ENCODE measurements at regions not wholly inside any gene's neighbourhood (a gene's known extent, or its start where the extent isn't known, plus 50 kb on each side); places are given as distances from the start of the nearest gene placed in this dataset.

- DNase-seq (ENCODE audit: extremely low read depth in 1 of 11, low read depth in 9 of 11, low spot score in 4 of 11): no peak
These were observed 385.5 kb downstream of the HDGFL1 start for GRCh38 chr6:22954749-22955385.

DNA sequence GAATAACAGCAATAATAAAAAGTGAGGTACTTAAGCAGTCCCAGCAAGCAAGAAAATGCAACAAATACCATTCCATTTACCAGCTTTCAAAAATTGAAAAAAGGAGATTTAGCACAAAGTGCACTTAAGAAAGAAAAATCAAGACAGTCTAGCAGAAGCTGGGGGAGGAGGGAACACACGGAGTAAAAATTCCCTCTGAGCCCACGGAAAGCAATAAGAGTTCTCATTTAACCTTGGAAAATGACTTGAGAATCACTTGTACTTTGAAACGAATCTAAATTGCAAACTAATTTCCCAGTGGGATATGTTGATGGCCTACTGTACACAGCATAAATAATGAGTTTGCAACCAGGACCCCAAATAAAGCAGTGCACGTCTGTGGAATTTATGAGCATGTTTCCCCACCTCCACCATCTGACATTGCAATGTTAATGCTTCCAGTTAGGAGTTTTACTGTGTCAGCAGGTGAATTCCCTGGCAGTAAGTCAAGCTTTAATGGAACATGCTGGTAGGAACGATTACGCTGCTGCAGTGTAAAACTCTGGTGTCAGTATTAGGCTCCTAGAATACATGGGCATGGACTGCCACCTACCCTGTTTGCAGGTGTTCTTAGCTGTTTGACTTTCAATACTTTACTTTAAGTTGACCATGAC, 386.8 kb downstream of the HDGFL1 start:
- peak in 10 of 11 donors; percentile 21 to 77 (median 43) for DNase-seq (ENCODE audit: extremely low read depth in 1 of 11, low read depth in 9 of 11, low spot score in 4 of 11)

- no peak for DNase-seq (ENCODE audit: extremely low read depth in 1 of 11, low read depth in 9 of 11, low spot score in 4 of 11)
These were observed 389.3 kb downstream of the HDGFL1 start for GRCh38 chr6:22958677-22959076.

- DNase-seq (ENCODE audit: extremely low read depth in 1 of 11, low read depth in 9 of 11, low spot score in 4 of 11): no peak
These were observed 390.2 kb downstream of the HDGFL1 start for GRCh38 chr6:22959571-22959970.

DNA sequence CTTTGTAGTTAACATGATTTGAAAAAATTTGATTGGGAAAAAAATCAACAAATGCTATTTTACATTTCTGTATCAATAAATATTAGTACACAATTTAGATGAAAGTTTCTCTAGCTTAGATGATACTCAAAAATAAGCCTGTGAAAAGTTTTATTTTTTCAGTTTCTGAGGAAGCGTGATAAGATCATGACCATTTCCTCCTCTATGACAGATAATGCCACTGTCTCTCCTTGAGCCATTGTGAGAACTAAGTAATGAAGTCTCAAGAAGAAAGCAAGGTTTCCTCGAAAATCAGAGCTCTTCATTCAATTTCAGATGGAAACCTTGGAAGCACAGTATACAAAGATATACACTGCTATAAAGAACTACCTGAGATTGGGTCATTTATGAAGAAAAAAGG, 395.0 kb downstream of the HDGFL1 start:
- no peak for DNase-seq (ENCODE audit: extremely low read depth in 1 of 11, low read depth in 9 of 11, low spot score in 4 of 11)

DNA sequence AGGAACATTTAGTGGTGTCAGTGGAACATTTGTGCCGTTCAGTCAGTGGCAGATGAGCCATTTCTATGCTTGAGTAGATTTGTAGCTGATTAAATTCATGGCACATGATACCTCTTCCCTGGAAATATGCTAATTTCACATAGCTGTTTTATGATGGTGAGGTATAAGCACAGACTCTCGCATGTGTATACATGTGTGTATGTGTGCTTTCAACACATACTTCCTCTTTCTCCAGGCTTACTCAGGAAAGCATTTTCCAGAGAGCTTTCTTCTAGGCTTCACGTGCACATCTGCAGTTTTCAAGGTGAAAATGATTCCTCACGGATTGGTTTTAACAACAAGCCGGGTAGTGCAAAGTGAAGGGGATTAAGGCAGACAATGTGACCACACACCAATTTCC, 396.5 kb downstream of the HDGFL1 start:
- DNase-seq (ENCODE audit: extremely low read depth in 1 of 11, low read depth in 9 of 11, low spot score in 4 of 11): no peak

- no peak for DNase-seq (ENCODE audit: extremely low read depth in 1 of 11, low read depth in 9 of 11, low spot score in 4 of 11)
These were observed 397.5 kb downstream of the HDGFL1 start for GRCh38 chr6:22966691-22967422.

DNA sequence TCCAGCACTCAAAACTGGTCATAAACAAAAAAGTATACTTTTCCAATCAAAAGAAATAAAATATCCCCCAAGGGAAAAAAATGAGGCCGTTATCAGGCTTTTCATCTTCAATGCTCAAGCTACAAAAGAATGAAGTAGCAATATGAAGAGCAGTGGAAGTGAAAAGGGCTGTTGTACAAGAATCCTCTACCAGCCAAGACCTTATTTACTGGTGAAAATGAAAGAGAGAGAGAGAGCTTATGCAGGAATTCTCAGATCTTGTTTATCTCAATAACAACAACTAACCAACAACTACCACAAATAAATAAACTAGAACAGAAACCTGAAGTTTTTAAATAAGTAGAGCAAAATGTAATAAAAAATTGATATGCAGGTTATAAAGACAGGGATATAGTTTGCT, 400.6 kb downstream of the HDGFL1 start:
- DNase-seq (ENCODE audit: extremely low read depth in 1 of 11, low read depth in 9 of 11, low spot score in 4 of 11): no peak

DNA sequence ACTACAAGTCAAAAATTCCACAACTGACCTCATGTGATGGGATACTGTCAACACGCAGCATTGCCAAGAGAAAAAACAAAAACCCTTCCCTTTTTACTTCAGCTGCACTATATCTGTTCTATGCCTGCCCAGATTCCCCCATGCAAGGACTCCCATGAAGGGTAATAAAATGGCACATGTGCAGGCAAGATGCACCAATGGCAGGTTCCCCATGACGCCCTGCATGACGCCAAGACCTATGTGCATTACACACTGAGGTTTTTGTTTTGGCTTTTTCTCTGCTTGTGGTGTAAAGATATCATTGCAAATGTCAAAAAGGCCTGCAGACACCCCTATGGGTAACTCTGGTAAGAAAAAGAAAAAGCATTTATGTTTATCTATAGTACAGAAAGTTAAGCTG, 403.4 kb downstream of the HDGFL1 start:
- no peak for DNase-seq (ENCODE audit: extremely low read depth in 1 of 11, low read depth in 9 of 11, low spot score in 4 of 11)

- no peak for DNase-seq (ENCODE audit: extremely low read depth in 1 of 11, low read depth in 9 of 11, low spot score in 4 of 11)
These were observed 405.7 kb downstream of the HDGFL1 start for GRCh38 chr6:22975079-22975478.

DNA sequence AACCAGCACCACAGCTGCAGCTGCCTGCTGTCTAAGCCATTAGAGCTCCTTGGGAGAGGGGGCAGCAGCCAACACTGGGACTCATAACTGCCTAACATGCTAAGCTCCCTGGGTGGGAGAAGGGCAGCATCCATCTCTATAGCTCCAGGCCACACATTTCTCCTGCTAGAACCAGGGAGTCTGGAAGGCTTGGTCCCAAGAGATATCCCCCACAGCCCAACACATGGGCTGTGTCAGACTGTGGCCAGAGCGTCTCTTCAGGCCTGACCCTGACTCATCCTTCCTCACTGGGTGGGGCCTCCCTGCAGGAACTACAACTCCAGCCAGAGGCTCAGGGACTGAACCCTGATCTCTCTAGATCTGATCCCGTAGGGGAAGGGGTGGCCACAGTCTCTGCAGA, 411.1 kb downstream of the HDGFL1 start:
- DNase-seq (ENCODE audit: extremely low read depth in 1 of 11, low read depth in 9 of 11, low spot score in 4 of 11): no peak

DNA sequence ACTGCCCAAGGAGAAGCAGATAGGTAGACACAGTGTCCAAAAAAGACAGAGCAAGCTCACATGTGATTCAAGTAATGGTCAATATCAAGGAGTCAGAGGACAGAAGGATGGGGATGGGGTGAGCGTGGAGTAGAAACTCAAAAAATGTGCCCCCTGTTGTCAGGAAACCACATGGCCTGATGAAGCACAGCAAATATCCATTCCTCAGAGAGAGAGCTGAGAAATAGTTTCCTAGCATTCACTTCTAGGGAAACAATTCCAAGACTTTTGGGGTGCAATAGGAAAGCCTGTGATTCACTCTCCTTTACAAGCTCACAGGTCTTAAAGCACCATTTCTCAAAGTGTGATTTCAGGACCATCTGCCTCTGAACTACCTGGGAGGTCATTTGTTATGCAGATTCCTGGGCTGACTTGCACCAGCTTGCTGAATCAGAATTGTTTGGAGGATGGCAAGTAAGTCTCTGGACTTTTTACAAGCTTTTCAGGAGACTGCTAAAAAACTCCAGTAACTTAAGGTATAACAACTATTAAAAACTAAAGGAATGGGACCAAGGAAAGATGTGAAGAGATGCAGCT, 432.8 kb downstream of the HDGFL1 start:
- DNase-seq (ENCODE audit: extremely low read depth in 1 of 11, low read depth in 9 of 11, low spot score in 4 of 11): peak in 1 of 11 donors; percentile 18

- DNase-seq (ENCODE audit: extremely low read depth in 1 of 11, low read depth in 9 of 11, low spot score in 4 of 11): no peak
These were observed 434.5 kb downstream of the HDGFL1 start for GRCh38 chr6:23003671-23004467.

DNA sequence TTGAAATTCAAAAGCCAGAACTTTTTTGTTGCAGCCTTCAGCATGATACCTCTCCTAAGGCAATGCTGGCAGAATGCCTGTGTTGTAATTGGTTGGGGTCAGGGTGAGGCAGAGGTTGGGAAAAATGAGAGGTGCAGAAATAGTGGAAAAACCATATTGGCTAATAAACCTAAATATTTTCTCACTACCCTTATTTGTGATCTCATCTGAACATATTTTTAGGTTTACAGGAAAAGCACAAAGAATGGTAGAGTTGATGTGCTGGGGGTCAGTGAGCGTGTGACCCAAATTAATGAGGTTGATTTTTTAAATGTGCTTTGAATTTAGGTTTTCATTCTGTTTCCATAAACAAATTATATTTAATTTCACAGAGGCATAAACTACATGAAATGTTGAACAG, 437.3 kb downstream of the HDGFL1 start:
- DNase-seq (ENCODE audit: extremely low read depth in 1 of 11, low read depth in 9 of 11, low spot score in 4 of 11): no peak

GRCh38 chr6:23011615-23012014, 442.2 kb downstream of the HDGFL1 start:
- no peak for DNase-seq (ENCODE audit: extremely low read depth in 1 of 11, low read depth in 9 of 11, low spot score in 4 of 11)

DNA sequence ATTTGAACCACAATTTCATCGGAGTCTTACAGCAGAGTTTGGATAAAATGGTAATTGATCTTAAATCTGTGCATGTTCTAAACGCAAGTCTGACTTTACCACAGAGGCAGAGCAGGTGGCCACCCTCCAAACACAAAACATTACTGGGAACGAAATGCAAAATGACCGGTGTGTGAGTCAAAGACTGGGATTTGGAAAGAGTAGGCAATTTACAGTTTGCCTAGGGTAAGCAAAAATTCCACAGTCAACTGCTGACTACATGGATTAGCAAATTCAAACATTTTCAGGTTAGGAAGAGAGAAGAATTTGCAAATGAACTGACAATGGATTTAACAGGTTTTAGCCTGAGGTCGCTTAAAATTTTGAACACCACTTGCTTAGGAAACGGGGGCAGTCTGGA, 444.4 kb downstream of the HDGFL1 start:
- DNase-seq (ENCODE audit: extremely low read depth in 1 of 11, low read depth in 9 of 11, low spot score in 4 of 11): no peak

- no peak for DNase-seq (ENCODE audit: extremely low read depth in 1 of 11, low read depth in 9 of 11, low spot score in 4 of 11)
These were observed 447.3 kb downstream of the HDGFL1 start for GRCh38 chr6:23016696-23017095.

GRCh38 chr6:23021487-23021886, 452.1 kb downstream of the HDGFL1 start:
- no peak for DNase-seq (ENCODE audit: extremely low read depth in 1 of 11, low read depth in 9 of 11, low spot score in 4 of 11)

DNA sequence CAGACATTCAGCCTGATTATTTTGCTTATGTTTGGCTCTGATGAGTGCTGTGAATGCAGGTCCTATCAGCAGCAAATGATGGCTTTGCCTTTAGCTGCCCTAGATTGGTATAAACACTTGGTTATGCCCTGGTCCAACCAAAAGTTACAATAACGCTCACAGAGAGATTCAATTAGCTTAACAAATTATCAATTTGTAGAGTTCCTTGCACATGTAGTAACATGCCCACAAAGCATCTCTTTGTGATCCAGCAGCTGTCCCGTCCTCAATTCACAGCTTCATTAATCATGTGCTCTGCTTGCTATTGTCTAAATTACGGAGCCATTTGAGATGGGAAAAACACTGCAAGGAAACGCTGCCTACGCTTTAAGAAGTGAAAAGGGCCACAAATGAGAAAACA, 457.9 kb downstream of the HDGFL1 start:
- no peak for DNase-seq (ENCODE audit: extremely low read depth in 1 of 11, low read depth in 9 of 11, low spot score in 4 of 11)
